Left lung (tissue), 4 donors: ENCODE measurements at regions not wholly inside any gene's neighbourhood (a gene's known extent, or its start where the extent isn't known, plus 50 kb on each side); places are given as distances from the start of the nearest gene placed in this dataset.

Source experiments
- ATAC-seq: fragments of 200-7000 bp; cut with Tn5 transposase; one replicate; pipeline ENCODE4 v1.9.1; 2020; ENCODE audit warnings: moderate library complexity
- DNase-seq, 4 donors: peaks; one replicate each; pipeline ENCODE4 v3.0.0-alpha.2; 2013 to 2020
- H3K27ac ChIP-seq, 2 donors: fragments of 200-600 bp; sonication (generic) in 1 of 2; one replicate each; pipeline versions ENCODE4 v1.5.0 to v1.8.0; 2020 to 2021
- H3K27me3 ChIP-seq, 2 donors: fragments of 200-600 bp; sonication (generic) in 1 of 2; one replicate each; pipeline versions ENCODE4 v1.5.0 to v1.8.0; 2020 to 2021
- H3K36me3 ChIP-seq, 2 donors: fragments of 200-600 bp; sonication (generic) in 1 of 2; one replicate each; pipeline versions ENCODE4 v1.5.0 to v1.8.0; 2020 to 2021
- H3K4me1 ChIP-seq, 2 donors: fragments of 200-600 bp; one replicate each; pipeline ENCODE4 v1.8.0; 2021
- H3K4me3 ChIP-seq, 2 donors: fragments of 200-600 bp; sonication (generic) in 1 of 2; one replicate each; pipeline versions ENCODE4 v1.5.0 to v1.8.0; 2020 to 2021; ENCODE audit warnings: mild to moderate bottlenecking in 1 of 2
- H3K9me3 ChIP-seq, 2 donors: fragments of 200-600 bp; sonication (generic) in 1 of 2; one replicate each; pipeline versions ENCODE4 v1.5.0 to v1.8.0; 2020 to 2021
- intact Hi-C, 2 donors: fragments of 100-400 bp; cut with DNase I; formaldehyde crosslinking; loops; one replicate each; pipeline versions ENCODE4 v1.11.2 to v1.14.2; 2022
- TF ChIP-seq, protein P1 (sequence below), 2 donors: fragments of 200-600 bp; sonication (generic) in 1 of 2; IDR thresholded peaks; one replicate each; pipeline versions ENCODE4 v1.5.0 to v1.8.0; 2021; ENCODE audit warnings: antibody characterized with exemption in 2 of 2
- donor health status: DM: no; HTN: yes; CAD: no.
- donor health status: DM: no; HTN: no; CAD: no.

DNA sequence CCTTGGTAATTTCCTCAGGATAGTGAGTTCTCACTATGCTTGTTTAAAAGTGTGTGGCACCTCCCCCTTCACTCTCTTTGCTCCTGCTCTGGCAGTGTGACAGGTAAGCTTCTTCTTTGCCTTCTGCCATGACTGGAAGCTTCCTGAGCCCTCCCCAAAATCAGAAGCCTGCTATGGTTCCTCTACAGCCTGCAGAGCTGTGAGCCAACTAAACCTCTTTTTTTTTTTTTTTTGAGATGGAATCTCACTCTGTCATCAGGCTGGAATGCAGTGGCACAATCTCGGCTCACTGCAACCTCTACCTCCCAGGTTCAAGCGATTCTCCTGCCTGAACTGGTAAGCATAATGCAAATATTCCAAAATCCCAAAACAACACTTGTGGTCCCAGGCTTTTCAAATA is 80.0 kb downstream of the SOWAHC start:
- TF ChIP-seq, protein P1, sequence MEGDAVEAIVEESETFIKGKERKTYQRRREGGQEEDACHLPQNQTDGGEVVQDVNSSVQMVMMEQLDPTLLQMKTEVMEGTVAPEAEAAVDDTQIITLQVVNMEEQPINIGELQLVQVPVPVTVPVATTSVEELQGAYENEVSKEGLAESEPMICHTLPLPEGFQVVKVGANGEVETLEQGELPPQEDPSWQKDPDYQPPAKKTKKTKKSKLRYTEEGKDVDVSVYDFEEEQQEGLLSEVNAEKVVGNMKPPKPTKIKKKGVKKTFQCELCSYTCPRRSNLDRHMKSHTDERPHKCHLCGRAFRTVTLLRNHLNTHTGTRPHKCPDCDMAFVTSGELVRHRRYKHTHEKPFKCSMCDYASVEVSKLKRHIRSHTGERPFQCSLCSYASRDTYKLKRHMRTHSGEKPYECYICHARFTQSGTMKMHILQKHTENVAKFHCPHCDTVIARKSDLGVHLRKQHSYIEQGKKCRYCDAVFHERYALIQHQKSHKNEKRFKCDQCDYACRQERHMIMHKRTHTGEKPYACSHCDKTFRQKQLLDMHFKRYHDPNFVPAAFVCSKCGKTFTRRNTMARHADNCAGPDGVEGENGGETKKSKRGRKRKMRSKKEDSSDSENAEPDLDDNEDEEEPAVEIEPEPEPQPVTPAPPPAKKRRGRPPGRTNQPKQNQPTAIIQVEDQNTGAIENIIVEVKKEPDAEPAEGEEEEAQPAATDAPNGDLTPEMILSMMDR (IDR thresholded peaks at IDR 0.05) = no peak
- intact Hi-C loops = no loop called here

DNA sequence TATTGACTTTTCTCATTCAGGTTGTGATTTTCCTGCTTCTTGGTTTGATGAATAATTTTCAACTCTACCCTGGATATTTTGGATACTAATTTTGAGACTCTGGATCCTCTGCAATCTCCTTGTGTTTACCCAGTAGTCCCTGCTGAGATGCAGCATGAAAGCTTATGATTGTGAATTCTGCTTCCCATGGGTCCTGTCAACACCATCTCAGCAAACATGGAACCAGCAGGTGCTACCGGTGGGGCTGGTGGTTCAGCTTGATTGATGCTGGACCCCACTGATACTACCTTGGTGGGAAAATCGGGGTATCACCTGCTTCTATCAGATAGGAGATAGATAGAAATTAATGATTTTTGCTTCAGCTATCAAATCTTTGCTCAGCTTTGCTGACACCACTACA is 81.1 kb downstream of the SOWAHC start:
- ATAC-seq (no peak), DNase-seq (no peak)
- H3K4me1 ChIP-seq = peaks cover 12 to 14% of the 10 kb centered on the region in 2 donors
- no peak overlapping the region for H3K4me3 ChIP-seq
- H3K9me3 ChIP-seq = no peaks in the 10 kb centered on the region
- H3K36me3 ChIP-seq = no peaks in the 10 kb centered on the region
- H3K27ac ChIP-seq = no peak overlapping the region
- intact Hi-C loops = no loop called here
- TF ChIP-seq, protein P1 (IDR thresholded peaks at IDR 0.05) = no peak
- no peaks in the 10 kb centered on the region for H3K27me3 ChIP-seq

More for the DNA sequence above, 80.0 kb downstream of the SOWAHC start:
- Histone ChIP-seq H3K4me3 (no peak overlapping the region), H3K36me3 (no peaks in the 10 kb centered on the region), H3K27me3 (no peaks in the 10 kb centered on the region), H3K9me3 (no peaks in the 10 kb centered on the region), H3K27ac (peak overlapping the region in 1 of 2 donors; percentile 3), H3K4me1 (peaks cover 12 to 14% of the 10 kb centered on the region in 2 donors)
- DNase-seq = no peak
- peak; percentile 7 for ATAC-seq

DNA sequence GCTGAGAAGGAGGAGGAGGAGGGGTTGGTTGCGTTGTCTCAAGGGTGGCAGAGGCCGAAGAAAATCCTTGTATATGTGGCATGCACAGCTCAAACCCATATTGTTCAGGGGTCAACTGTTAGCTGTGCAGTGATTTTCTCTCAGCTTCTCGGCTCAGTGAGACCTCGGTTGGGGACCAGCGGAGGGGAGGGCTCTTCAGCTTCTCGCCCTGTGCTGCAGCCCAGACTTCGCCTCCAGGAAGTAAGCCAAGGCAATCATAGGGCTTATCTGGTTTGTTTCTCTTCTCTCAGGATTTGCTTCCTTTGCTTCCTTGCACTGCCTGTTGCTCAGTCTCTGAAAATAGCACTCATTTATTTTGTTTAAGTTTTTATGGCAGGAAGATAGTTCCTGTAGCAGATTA is 85.5 kb downstream of the SOWAHC start:
- Histone ChIP-seq H3K27ac (peak overlapping the region; percentile 71 to 75), H3K36me3 (no peaks in the 10 kb centered on the region), H3K4me3 (no peak overlapping the region), H3K9me3 (no peaks in the 10 kb centered on the region), H3K27me3 (no peaks in the 10 kb centered on the region), H3K4me1 (peaks cover 0 to 4% of the 10 kb centered on the region in 2 donors)
- ATAC-seq (peak; percentile 74), DNase-seq (peak in 1 of 4 donors; percentile 62)
- intact Hi-C loops = no loop called here
- TF ChIP-seq, protein P1 (IDR thresholded peaks at IDR 0.05) = no peak

DNA sequence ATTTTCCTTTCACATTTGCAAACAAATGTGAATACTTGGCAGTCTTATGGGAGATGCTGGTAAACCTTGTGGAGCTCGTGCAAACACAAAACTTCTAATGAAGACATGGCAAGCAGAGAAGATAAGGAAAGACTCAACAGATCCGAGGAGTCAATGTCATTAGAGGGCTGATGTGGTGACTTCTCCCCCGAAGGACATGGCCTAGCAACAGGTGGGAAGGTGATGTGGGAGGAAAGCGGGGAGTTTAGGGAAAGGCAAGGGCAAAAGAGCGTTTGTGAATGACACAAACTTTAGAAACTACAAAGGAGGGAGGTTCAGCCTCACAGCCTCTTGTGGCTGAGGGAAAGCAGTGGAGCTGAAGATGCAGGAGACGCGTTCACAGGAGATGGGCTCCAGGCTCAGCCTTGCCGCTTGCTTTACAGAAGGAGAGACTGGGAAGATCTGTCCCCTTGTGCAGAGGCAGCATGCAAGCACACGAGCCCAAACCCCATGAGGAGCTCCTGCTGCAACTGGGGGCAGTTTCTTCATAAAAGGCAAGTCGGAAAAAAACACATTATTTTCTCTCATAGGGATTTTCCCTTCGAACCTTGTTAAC is 86.6 kb downstream of the SOWAHC start:
- Histone ChIP-seq H3K9me3 (no peaks in the 10 kb centered on the region), H3K36me3 (no peaks in the 10 kb centered on the region), H3K27ac (peak overlapping the region in 1 of 2 donors; percentile 75), H3K27me3 (no peaks in the 10 kb centered on the region), H3K4me3 (no peak overlapping the region), H3K4me1 (peaks cover 0 to 4% of the 10 kb centered on the region in 2 donors)
- DNase-seq (no peak), ATAC-seq (no peak)
- intact Hi-C loops = no loop called here
- TF ChIP-seq, protein P1 (IDR thresholded peaks at IDR 0.05) = no peak

DNA sequence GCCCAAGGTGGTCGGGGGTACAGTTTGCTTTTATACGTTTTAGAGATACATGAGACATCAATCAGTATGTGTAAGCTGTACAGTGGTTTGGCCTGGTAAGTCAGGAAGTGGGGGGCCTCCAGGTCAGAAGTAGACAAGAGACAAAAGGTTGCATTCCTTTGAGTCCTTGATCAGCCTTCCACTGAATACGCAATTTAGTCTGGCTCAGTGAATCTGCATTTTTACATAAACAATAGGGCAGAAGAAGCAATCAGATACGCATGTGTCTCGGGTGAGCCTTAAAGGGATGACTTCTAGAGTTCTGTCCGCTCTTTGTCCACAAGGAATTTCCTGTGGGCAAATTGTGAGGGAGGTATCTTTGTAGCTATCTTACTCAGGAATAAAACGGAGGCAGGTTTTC is 87.2 kb downstream of the SOWAHC start:
- no peaks in the 10 kb centered on the region for H3K36me3 ChIP-seq
- H3K9me3 ChIP-seq = no peaks in the 10 kb centered on the region
- intact Hi-C loops = no loop called here
- peak overlapping the region in 1 of 2 donors; percentile 53 for H3K27ac ChIP-seq
- no peak overlapping the region for H3K4me3 ChIP-seq
- ATAC-seq (no peak), DNase-seq (no peak)
- TF ChIP-seq, protein P1 (IDR thresholded peaks at IDR 0.05) = no peak
- peaks cover 0 to 4% of the 10 kb centered on the region in 2 donors for H3K4me1 ChIP-seq
- no peaks in the 10 kb centered on the region for H3K27me3 ChIP-seq
